ENCODE measurements at regions not wholly inside any gene's neighbourhood (a gene's known extent, or its start where the extent isn't known, plus 50 kb on each side); places are given as distances from the start of the nearest gene placed in this dataset.

DNA sequence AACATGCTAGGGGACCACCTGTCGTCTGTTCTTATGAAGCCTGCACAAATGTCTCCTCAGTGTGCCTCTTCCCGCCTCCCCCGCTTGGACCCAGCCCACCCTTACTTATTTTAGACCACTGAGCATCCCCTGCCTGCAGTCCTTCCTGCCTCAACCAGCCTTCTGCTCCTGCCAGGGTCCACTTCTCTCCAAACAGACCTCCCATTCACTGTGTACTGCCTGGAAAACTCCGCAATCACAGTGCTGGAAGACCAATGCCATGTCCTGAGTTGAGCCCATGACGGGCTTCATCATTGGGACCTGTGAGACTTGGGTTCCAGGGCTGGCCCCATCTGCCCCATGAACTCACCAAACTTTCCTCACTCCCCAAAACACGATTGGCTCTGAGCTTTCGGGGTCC is 309.4 kb downstream of the IRX1 start:
- Histone ChIP-seq H3K4me2 (no peak overlapping the region), H4K20me1 (replicated peaks; ENCODE audit: insufficient read depth) (no peaks in the 10 kb centered on the region), H3K27ac (ENCODE audit: low read depth) (no peak overlapping the region), H3F3A (replicated peaks; ENCODE audit: low read depth) (no peaks in the 10 kb centered on the region), H3K36me3 (ENCODE audit: insufficient read depth) (no peaks in the 10 kb centered on the region), H3K4me3 (no peak overlapping the region), H3K4me1 (ENCODE audit: insufficient read depth) (no peaks in the 10 kb centered on the region), H3K27me3 (ENCODE audit: insufficient read depth) (no peaks in the 10 kb centered on the region), H2AFZ (no peak overlapping the region), H3K9me2 (ENCODE audit: insufficient read depth) (peaks cover 6% of the 10 kb centered on the region; the same call in 1 of the 2 replicates), H3K79me2 (replicated peaks; ENCODE audit: insufficient read depth) (no peaks in the 10 kb centered on the region)
- Mint-ChIP-seq H3K4me1 (no peaks in the 10 kb centered on the region), H3K27ac (no peak overlapping the region), H3K4me3 (no peak overlapping the region), H3K27me3 (ENCODE audit: insufficient read depth, low read depth, poor library complexity) (peaks cover 5% of the 10 kb centered on the region), H3K9me3 (peaks cover 6% of the 10 kb centered on the region; the same call in 1 of the 3 replicates), H3K36me3 (ENCODE audit: low read depth) (no peaks in the 10 kb centered on the region)
- DNase-seq (ENCODE audit: low spot score) (no peak), ATAC-seq (no peak)
- TF ChIP-seq EZH2phosphoT487 (IDR thresholded peaks at IDR 0.05; ENCODE audit: unreplicated experiment), result no peak
- TF ChIP-seq, protein P1, sequence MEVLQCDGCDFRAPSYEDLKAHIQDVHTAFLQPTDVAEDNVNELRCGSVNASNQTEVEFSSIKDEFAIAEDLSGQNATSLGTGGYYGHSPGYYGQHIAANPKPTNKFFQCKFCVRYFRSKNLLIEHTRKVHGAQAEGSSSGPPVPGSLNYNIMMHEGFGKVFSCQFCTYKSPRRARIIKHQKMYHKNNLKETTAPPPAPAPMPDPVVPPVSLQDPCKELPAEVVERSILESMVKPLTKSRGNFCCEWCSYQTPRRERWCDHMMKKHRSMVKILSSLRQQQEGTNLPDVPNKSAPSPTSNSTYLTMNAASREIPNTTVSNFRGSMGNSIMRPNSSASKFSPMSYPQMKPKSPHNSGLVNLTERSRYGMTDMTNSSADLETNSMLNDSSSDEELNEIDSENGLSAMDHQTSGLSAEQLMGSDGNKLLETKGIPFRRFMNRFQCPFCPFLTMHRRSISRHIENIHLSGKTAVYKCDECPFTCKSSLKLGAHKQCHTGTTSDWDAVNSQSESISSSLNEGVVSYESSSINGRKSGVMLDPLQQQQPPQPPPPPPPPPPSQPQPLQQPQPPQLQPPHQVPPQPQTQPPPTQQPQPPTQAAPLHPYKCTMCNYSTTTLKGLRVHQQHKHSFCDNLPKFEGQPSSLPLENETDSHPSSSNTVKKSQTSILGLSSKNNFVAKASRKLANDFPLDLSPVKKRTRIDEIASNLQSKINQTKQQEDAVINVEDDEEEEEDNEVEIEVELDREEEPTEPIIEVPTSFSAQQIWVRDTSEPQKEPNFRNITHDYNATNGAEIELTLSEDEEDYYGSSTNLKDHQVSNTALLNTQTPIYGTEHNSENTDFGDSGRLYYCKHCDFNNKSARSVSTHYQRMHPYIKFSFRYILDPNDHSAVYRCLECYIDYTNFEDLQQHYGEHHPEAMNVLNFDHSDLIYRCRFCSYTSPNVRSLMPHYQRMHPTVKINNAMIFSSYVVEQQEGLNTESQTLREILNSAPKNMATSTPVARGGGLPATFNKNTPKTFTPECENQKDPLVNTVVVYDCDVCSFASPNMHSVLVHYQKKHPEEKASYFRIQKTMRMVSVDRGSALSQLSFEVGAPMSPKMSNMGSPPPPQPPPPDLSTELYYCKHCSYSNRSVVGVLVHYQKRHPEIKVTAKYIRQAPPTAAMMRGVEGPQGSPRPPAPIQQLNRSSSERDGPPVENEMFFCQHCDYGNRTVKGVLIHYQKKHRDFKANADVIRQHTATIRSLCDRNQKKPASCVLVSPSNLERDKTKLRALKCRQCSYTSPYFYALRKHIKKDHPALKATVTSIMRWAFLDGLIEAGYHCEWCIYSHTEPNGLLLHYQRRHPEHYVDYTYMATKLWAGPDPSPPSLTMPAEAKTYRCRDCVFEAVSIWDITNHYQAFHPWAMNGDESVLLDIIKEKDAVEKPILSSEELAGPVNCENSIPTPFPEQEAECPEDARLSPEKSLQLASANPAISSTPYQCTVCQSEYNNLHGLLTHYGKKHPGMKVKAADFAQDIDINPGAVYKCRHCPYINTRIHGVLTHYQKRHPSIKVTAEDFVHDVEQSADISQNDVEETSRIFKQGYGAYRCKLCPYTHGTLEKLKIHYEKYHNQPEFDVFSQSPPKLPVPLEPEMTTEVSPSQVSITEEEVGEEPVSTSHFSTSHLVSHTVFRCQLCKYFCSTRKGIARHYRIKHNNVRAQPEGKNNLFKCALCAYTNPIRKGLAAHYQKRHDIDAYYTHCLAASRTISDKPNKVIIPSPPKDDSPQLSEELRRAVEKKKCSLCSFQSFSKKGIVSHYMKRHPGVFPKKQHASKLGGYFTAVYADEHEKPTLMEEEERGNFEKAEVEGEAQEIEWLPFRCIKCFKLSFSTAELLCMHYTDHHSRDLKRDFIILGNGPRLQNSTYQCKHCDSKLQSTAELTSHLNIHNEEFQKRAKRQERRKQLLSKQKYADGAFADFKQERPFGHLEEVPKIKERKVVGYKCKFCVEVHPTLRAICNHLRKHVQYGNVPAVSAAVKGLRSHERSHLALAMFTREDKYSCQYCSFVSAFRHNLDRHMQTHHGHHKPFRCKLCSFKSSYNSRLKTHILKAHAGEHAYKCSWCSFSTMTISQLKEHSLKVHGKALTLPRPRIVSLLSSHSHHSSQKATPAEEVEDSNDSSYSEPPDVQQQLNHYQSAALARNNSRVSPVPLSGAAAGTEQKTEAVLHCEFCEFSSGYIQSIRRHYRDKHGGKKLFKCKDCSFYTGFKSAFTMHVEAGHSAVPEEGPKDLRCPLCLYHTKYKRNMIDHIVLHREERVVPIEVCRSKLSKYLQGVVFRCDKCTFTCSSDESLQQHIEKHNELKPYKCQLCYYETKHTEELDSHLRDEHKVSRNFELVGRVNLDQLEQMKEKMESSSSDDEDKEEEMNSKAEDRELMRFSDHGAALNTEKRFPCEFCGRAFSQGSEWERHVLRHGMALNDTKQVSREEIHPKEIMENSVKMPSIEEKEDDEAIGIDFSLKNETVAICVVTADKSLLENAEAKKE (CRISPR knock-in tag; IDR thresholded peaks at IDR 0.05), result no peak
- TF ChIP-seq ZNF331 (CRISPR knock-in tag; IDR thresholded peaks at IDR 0.05; ENCODE audit: low read depth), result no peak
- no peak for TF ChIP-seq CREB1 (CRISPR knock-in tag; IDR thresholded peaks at IDR 0.05; ENCODE audit: low read depth)
- no peak for TF ChIP-seq STAT1 (IDR thresholded peaks at IDR 0.05; ENCODE audit: unreplicated experiment)
- TF ChIP-seq, protein P2, sequence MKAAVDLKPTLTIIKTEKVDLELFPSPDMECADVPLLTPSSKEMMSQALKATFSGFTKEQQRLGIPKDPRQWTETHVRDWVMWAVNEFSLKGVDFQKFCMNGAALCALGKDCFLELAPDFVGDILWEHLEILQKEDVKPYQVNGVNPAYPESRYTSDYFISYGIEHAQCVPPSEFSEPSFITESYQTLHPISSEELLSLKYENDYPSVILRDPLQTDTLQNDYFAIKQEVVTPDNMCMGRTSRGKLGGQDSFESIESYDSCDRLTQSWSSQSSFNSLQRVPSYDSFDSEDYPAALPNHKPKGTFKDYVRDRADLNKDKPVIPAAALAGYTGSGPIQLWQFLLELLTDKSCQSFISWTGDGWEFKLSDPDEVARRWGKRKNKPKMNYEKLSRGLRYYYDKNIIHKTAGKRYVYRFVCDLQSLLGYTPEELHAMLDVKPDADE (IDR thresholded peaks at IDR 0.05), result no peak
- TF ChIP-seq ZNF114 (CRISPR knock-in tag; IDR thresholded peaks at IDR 0.05), result no peak
- TF ChIP-seq JUNB (IDR thresholded peaks at IDR 0.05; ENCODE audit: unreplicated experiment), result no peak

All from GM23338 (cell line).